Epithelial cell of esophagus (primary cell): ENCODE measurements at regions not wholly inside any gene's neighbourhood (a gene's known extent, or its start where the extent isn't known, plus 50 kb on each side); places are given as distances from the start of the nearest gene placed in this dataset.

Experiments
- DNase-seq: peaks from one replicate; pipeline ENCODE4 v3.0.0; 2010; ENCODE audit warnings: low read depth
- H3K4me3 ChIP-seq: 2 replicates; pipeline ENCODE4 v1.5.1; 2011; ENCODE audit warnings: mild to moderate bottlenecking, low read length, control low read depth
- TF ChIP-seq, protein P1 (sequence below): IDR thresholded peaks from 2 replicates; pipeline ENCODE4 v1.5.1; 2011; ENCODE audit warnings: low read depth, mild to moderate bottlenecking, low read length, control low read depth, inconsistent platforms; ENCODE audit not compliant: insufficient read depth; ENCODE audit errors: missing control alignments

DNA sequence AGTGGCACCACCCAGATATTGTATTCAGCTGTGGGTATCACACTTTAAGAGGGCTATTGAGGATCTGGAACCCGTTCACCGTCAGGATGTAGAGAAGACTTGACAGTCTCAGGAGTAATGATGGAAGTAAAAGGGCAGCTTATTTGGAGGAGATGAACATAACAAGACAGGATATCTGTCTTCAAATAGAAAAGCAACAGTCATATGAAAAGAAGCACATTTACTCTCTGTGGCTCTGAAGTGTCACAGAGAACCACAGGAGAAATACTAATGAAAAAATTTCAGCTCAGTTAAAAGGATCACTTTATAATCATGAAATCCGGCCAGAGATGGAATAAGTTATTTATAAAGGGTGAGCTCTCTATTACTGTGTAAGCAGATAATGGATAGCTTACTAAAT, 200.8 kb downstream of the FAM76B start:
- no peak overlapping the region for H3K4me3 ChIP-seq
- TF ChIP-seq, protein P1, sequence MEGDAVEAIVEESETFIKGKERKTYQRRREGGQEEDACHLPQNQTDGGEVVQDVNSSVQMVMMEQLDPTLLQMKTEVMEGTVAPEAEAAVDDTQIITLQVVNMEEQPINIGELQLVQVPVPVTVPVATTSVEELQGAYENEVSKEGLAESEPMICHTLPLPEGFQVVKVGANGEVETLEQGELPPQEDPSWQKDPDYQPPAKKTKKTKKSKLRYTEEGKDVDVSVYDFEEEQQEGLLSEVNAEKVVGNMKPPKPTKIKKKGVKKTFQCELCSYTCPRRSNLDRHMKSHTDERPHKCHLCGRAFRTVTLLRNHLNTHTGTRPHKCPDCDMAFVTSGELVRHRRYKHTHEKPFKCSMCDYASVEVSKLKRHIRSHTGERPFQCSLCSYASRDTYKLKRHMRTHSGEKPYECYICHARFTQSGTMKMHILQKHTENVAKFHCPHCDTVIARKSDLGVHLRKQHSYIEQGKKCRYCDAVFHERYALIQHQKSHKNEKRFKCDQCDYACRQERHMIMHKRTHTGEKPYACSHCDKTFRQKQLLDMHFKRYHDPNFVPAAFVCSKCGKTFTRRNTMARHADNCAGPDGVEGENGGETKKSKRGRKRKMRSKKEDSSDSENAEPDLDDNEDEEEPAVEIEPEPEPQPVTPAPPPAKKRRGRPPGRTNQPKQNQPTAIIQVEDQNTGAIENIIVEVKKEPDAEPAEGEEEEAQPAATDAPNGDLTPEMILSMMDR, result no peak
- no peak for DNase-seq

- TF ChIP-seq, protein P1, result no peak
- no peak overlapping the region for H3K4me3 ChIP-seq
Measured at GRCh38 chr11:95586661-95587060, 202.9 kb downstream of the FAM76B start.

GRCh38 chr11:95586155-95586554, 203.4 kb downstream of the FAM76B start:
- no peak overlapping the region for H3K4me3 ChIP-seq

More at GRCh38 chr11:95586661-95587060, 202.9 kb downstream of the FAM76B start:
- no peak for DNase-seq

GRCh38 chr11:95585752-95586077, 203.9 kb downstream of the FAM76B start:
- no peak overlapping the region for H3K4me3 ChIP-seq
- DNase-seq, result no peak
- TF ChIP-seq, protein P1, result no peak

More at GRCh38 chr11:95586155-95586554, 203.4 kb downstream of the FAM76B start:
- no peak for DNase-seq
- TF ChIP-seq, protein P1, result no peak

- TF ChIP-seq, protein P1, result no peak
- DNase-seq, result peak; percentile 69
- no peak overlapping the region for H3K4me3 ChIP-seq
Measured at GRCh38 chr11:95585069-95585751, 204.4 kb downstream of the FAM76B start.

DNA sequence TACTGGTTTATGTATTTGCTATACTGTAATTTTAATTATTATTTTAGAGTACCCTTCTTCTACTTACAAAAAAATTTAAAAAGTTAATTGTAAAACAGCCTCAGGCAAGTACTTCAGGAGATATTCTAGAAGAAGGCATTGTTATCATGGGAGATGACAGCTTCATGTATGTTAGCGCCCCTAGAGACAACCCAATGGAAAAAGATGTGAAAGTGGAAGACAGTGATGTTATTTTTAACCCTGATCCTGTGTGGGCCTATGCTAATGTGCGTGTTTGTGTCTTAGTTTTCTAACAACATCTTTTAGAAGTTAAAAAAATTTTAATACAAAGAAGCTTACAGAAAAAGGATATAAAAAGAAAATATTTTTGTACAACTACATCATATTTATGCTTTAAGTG, 205.0 kb downstream of the FAM76B start:
- no peak for DNase-seq
- TF ChIP-seq, protein P1, result no peak
- H3K4me3 ChIP-seq, result no peak overlapping the region

DNA sequence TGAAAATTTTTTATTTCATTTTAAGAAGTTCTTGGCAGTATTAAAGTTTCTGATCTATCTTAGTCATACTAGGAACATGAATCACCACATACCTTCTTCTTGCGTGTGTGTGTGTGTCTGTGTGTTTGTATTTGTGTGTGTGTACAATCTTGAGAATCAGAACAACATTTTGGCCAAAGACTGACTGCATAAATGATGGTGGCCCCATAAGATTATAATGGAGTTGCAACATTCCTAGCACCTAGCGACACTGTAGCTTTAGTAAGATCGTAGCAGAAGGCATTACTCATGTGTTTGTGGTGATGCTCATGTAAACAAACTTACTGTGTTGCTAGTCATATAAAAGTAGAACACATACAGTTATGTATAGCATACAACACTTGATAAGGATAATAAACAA, 205.4 kb downstream of the FAM76B start:
- DNase-seq, result peak; percentile 70
- TF ChIP-seq, protein P1, result no peak
- H3K4me3 ChIP-seq, result no peak overlapping the region
